DMS79 treated with DMSO at 0.1 percent for 48 hours (cell line): ENCODE measurements at regions not wholly inside any gene's neighbourhood (a gene's known extent, or its start where the extent isn't known, plus 50 kb on each side); places are given as distances from the start of the nearest gene placed in this dataset.

Experiments
- DNase-seq: peaks from one replicate; lab custom pipeline; 2025; lab: John Stamatoyannopoulos, UW

GRCh38 chr13:31896427-31896826 lies 135.1 kb upstream of the FRY start:
- peak; percentile 13 for DNase-seq

GRCh38 chr13:31898378-31899071 lies 133.0 kb upstream of the FRY start:
- no peak for DNase-seq

- no peak for DNase-seq
Observed at GRCh38 chr13:31901985-31902384, 129.6 kb upstream of the FRY start.

- DNase-seq, result no peak
Observed at GRCh38 chr13:31903111-31903815, 128.3 kb upstream of the FRY start.

GRCh38 chr13:31904941-31905824 lies 126.4 kb upstream of the FRY start:
- no peak for DNase-seq

- DNase-seq, result no peak
Observed at GRCh38 chr13:31905961-31906360, 125.6 kb upstream of the FRY start.

GRCh38 chr13:31908696-31909411 lies 122.7 kb upstream of the FRY start:
- no peak for DNase-seq

GRCh38 chr13:31909864-31910551 lies 121.6 kb upstream of the FRY start:
- DNase-seq, result peak; percentile 74

GRCh38 chr13:31910633-31911032 lies 120.9 kb upstream of the FRY start:
- DNase-seq, result no peak

GRCh38 chr13:31912647-31913401 lies 118.8 kb upstream of the FRY start:
- DNase-seq, result no peak

- DNase-seq, result no peak
Observed at GRCh38 chr13:31913459-31913858, 118.1 kb upstream of the FRY start.

- no peak for DNase-seq
Observed at GRCh38 chr13:31914843-31915242, 116.7 kb upstream of the FRY start.

- DNase-seq, result no peak
Observed at GRCh38 chr13:31918707-31919106, 112.9 kb upstream of the FRY start.

- no peak for DNase-seq
Observed at GRCh38 chr13:31919241-31919640, 112.3 kb upstream of the FRY start.

GRCh38 chr13:31919971-31920726 lies 111.4 kb upstream of the FRY start:
- no peak for DNase-seq

- no peak for DNase-seq
Observed at GRCh38 chr13:31920727-31921100, 110.9 kb upstream of the FRY start.

- DNase-seq, result no peak
Observed at GRCh38 chr13:31922724-31923123, 108.8 kb upstream of the FRY start.

- DNase-seq, result no peak
Observed at GRCh38 chr13:31923134-31923763, 108.3 kb upstream of the FRY start.

GRCh38 chr13:31925079-31925478 lies 106.5 kb upstream of the FRY start:
- DNase-seq, result no peak
